ENCODE measurements at regions not wholly inside any gene's neighbourhood (a gene's known extent, or its start where the extent isn't known, plus 50 kb on each side); places are given as distances from the start of the nearest gene placed in this dataset.

- no peak for DNase-seq
Observed at GRCh38 chr22:47270463-47271135, 508.1 kb downstream of the TBC1D22A start.

GRCh38 chr22:47269516-47270088 lies 507.2 kb downstream of the TBC1D22A start:
- DNase-seq = no peak

- no peak for DNase-seq
Observed at GRCh38 chr22:47267513-47268282, 505.2 kb downstream of the TBC1D22A start.

GRCh38 chr22:47266329-47266728 lies 503.9 kb downstream of the TBC1D22A start:
- DNase-seq = no peak

GRCh38 chr22:47260551-47260950 lies 498.1 kb downstream of the TBC1D22A start:
- DNase-seq = no peak

- DNase-seq = no peak
Observed at GRCh38 chr22:47259990-47260389, 497.5 kb downstream of the TBC1D22A start.

GRCh38 chr22:47259049-47259448 lies 496.6 kb downstream of the TBC1D22A start:
- DNase-seq = no peak

- no peak for DNase-seq
Observed at GRCh38 chr22:47257976-47258375, 495.5 kb downstream of the TBC1D22A start.

- no peak for DNase-seq
Observed at GRCh38 chr22:47257566-47257965, 495.1 kb downstream of the TBC1D22A start.

GRCh38 chr22:47251911-47252310 lies 489.5 kb downstream of the TBC1D22A start:
- DNase-seq = no peak

GRCh38 chr22:47250995-47251765 lies 488.7 kb downstream of the TBC1D22A start:
- DNase-seq = no peak

GRCh38 chr22:47249370-47249928 lies 487.0 kb downstream of the TBC1D22A start:
- DNase-seq = no peak

- no peak for DNase-seq
Observed at GRCh38 chr22:47248925-47249324, 486.5 kb downstream of the TBC1D22A start.

- no peak for DNase-seq
Observed at GRCh38 chr22:47247579-47248240, 485.3 kb downstream of the TBC1D22A start.

- no peak for DNase-seq
Observed at GRCh38 chr22:47245786-47246185, 483.3 kb downstream of the TBC1D22A start.

- no peak for DNase-seq
Observed at GRCh38 chr22:47245286-47245685, 482.8 kb downstream of the TBC1D22A start.

GRCh38 chr22:47240116-47240515 lies 477.7 kb downstream of the TBC1D22A start:
- DNase-seq = no peak

GRCh38 chr22:47239474-47239860 lies 477.0 kb downstream of the TBC1D22A start:
- no peak for DNase-seq

- no peak for DNase-seq
Observed at GRCh38 chr22:47238690-47239473, 476.4 kb downstream of the TBC1D22A start.

GRCh38 chr22:47237890-47238480 lies 475.5 kb downstream of the TBC1D22A start:
- no peak for DNase-seq

GRCh38 chr22:47236718-47237117 lies 474.3 kb downstream of the TBC1D22A start:
- DNase-seq = no peak

Data from skin of body (tissue), 1 donor.